ENCODE measurements at regions not wholly inside any gene's neighbourhood (a gene's known extent, or its start where the extent isn't known, plus 50 kb on each side); places are given as distances from the start of the nearest gene placed in this dataset.

DNA sequence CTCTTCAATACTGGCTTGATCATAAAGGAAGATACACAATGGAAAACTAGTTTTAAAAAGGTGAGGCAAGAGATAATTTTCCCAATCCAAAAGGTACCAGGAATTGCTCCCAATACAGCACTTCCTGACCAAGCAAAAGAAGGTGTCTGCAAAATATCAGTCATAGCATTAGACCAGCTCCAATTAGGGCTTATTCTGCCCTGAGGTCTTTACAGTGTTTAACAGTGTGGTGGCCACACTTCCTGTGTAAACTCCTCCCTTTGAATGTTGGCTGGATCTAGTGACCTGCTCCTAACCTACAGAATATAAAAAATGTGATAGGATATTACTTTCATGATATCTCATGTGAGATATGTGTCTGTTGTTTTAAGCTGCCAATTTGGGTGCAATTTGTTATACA is 57.1 kb upstream of the BTN3A2 start:
- Mint-ChIP-seq H3K9me3 (no peaks in the 10 kb centered on the region; a peak in 3 of 5 replicates), H3K27me3 (ENCODE audit: low read depth) (peaks cover 11% of the 10 kb centered on the region; the same call in 1 of the 2 replicates), H3K36me3 (ENCODE audit: insufficient read depth in 1 of 3, low read depth in 3 of 3) (no peaks in the 10 kb centered on the region), H3K4me3 (no peak overlapping the region), H3K27ac (no peak overlapping the region), H3K4me1 (peaks cover 13 to 17% of the 10 kb centered on the region in 2 experiments)
- no peak overlapping the region for H2BK5ac ChIP-seq (ENCODE audit: insufficient read length, low read length)
- H4K20me1 ChIP-seq (ENCODE audit: control insufficient read depth, insufficient read depth, insufficient read length) = no peaks in the 10 kb centered on the region
- H2AFZ ChIP-seq (ENCODE audit: low read length) = no peak overlapping the region
- H3K23ac ChIP-seq (ENCODE audit: insufficient read length, low read depth, low read length) = no peak overlapping the region
- no peak overlapping the region for H3K4me2 ChIP-seq (ENCODE audit: insufficient read depth, insufficient read length, low read length)
- DNase-seq = no peak
- no peak overlapping the region for H2BK12ac ChIP-seq (ENCODE audit: insufficient read length, low read depth, low read length)
- H3K9ac ChIP-seq (ENCODE audit: extremely low read depth, insufficient read length, low read length) = no peak overlapping the region
- H3K27ac ChIP-seq (ENCODE audit: insufficient read length, low read depth, low read length) = no peak overlapping the region
- H3K23me2 ChIP-seq (ENCODE audit: insufficient read length, low read depth, low read length, poor library complexity, severe bottlenecking) = peaks cover 9% of the 10 kb centered on the region
- no peaks in the 10 kb centered on the region for H3K4me1 ChIP-seq (ENCODE audit: insufficient read depth, low read length)
- H3K9me3 ChIP-seq (ENCODE audit: control insufficient read depth, low read depth, low read length) = no peaks in the 10 kb centered on the region
- H2BK20ac ChIP-seq (ENCODE audit: low read depth, low read length, poor library complexity, severe bottlenecking) = no peak overlapping the region
- no peaks in the 10 kb centered on the region for H3K79me1 ChIP-seq (ENCODE audit: insufficient read depth, low read depth, low read length, poor library complexity, severe bottlenecking)
- no peaks in the 10 kb centered on the region for H3K27me3 ChIP-seq (ENCODE audit: insufficient read depth, low read length)
- no peak overlapping the region for H3T11ph ChIP-seq (ENCODE audit: low read length)
- no peak overlapping the region for H3K18ac ChIP-seq (ENCODE audit: insufficient read length, low read depth, low read length)
- H2BK15ac ChIP-seq (ENCODE audit: low read depth, low read length) = no peak overlapping the region
- no peak overlapping the region for H2BK120ac ChIP-seq (ENCODE audit: low read depth, low read length, poor library complexity, severe bottlenecking)
- no peak overlapping the region for H4K5ac ChIP-seq (ENCODE audit: insufficient read length, low read depth, low read length)
- H3K79me2 ChIP-seq (ENCODE audit: insufficient read depth, low read length) = no peaks in the 10 kb centered on the region
- no peak overlapping the region for H4K91ac ChIP-seq (ENCODE audit: insufficient read length, low read depth, low read length)
- no peak overlapping the region for H4K8ac ChIP-seq (replicated peaks; ENCODE audit: insufficient read length, low read depth, low read length)
- TF ChIP-seq, protein P1, sequence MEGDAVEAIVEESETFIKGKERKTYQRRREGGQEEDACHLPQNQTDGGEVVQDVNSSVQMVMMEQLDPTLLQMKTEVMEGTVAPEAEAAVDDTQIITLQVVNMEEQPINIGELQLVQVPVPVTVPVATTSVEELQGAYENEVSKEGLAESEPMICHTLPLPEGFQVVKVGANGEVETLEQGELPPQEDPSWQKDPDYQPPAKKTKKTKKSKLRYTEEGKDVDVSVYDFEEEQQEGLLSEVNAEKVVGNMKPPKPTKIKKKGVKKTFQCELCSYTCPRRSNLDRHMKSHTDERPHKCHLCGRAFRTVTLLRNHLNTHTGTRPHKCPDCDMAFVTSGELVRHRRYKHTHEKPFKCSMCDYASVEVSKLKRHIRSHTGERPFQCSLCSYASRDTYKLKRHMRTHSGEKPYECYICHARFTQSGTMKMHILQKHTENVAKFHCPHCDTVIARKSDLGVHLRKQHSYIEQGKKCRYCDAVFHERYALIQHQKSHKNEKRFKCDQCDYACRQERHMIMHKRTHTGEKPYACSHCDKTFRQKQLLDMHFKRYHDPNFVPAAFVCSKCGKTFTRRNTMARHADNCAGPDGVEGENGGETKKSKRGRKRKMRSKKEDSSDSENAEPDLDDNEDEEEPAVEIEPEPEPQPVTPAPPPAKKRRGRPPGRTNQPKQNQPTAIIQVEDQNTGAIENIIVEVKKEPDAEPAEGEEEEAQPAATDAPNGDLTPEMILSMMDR (conservative IDR thresholded peaks at IDR 0.05) = no peak
- no peak overlapping the region for H2AK5ac ChIP-seq (ENCODE audit: insufficient read length, low read length)
- H3K14ac ChIP-seq (ENCODE audit: insufficient read depth, low read length) = no peak overlapping the region
- no peak overlapping the region for H3K4ac ChIP-seq (ENCODE audit: low read depth, low read length)
- H3K56ac ChIP-seq (ENCODE audit: insufficient read length, low read depth, low read length) = no peak overlapping the region

Measured in H9 (cell line).